ENCODE measurements at regions not wholly inside any gene's neighbourhood (a gene's known extent, or its start where the extent isn't known, plus 50 kb on each side); places are given as distances from the start of the nearest gene placed in this dataset.

- in situ Hi-C loops (cut with HindIII; ENCODE audit: low pct_unique_long_range_greater_than_20kb, low sequenced_read_pairs), result no loop called here
- DNase-seq (ENCODE audit: low read depth, low spot score) (no peak), ATAC-seq (no peak)
- TF ChIP-seq POLR2AphosphoS5 (IDR thresholded peaks at IDR 0.05; ENCODE audit: low read depth, low read length) (no peak), SIN3A (IDR thresholded peaks at IDR 0.05; ENCODE audit: borderline replicate concordance, insufficient read depth, low read depth, low read length) (no peak), TCF7L2 (IDR thresholded peaks at IDR 0.05; ENCODE audit: low read depth, low read length) (no peak), CTCF (IDR thresholded peaks at IDR 0.05) (no peak), REST (IDR thresholded peaks at IDR 0.05; ENCODE audit: insufficient read depth in 1 of 2, low read depth in 2 of 2, low read length in 1 of 2) (no peak)
- Histone ChIP-seq H3K36me3 (ENCODE audit: control insufficient read depth, insufficient read depth, low read length) (no peaks in the 10 kb centered on the region), H3K4me1 (ENCODE audit: control insufficient read depth, insufficient read depth, low read length) (no peaks in the 10 kb centered on the region), H3K4me3 (ENCODE audit: low read depth in 2 of 2, low read length in 2 of 2) (no peak overlapping the region), H3K9me3 (ENCODE audit: control insufficient read depth, insufficient read depth, low read depth, low read length) (no peaks in the 10 kb centered on the region), H3K27ac (ENCODE audit: low read length) (no peak overlapping the region), H3K27me3 (ENCODE audit: control insufficient read depth, insufficient read depth, low read length) (no peaks in the 10 kb centered on the region)
- no TSS peak for BruUV-seq (replicated peaks)
- ChIA-PET CTCF (no interaction called here), POLR2A (no interaction called here)
- intact Hi-C loops (cut with micrococcal nuclease; ENCODE audit: unreplicated experiment), result no loop called here
Measured at GRCh38 chr2:151048331-151049054, 213.2 kb downstream of the RBM43 start.

GRCh38 chr2:151043484-151043883 lies 218.2 kb downstream of the RBM43 start:
- no peaks in the 10 kb centered on the region for H3K36me3 ChIP-seq (ENCODE audit: control insufficient read depth, insufficient read depth, low read length)
- in situ Hi-C loops (cut with HindIII; ENCODE audit: low pct_unique_long_range_greater_than_20kb, low sequenced_read_pairs), result no loop called here
- no peaks in the 10 kb centered on the region for H3K9me3 ChIP-seq (ENCODE audit: control insufficient read depth, insufficient read depth, low read depth, low read length)
- ChIA-PET POLR2A (no interaction called here), CTCF (no interaction called here)
- no peaks in the 10 kb centered on the region for H3K27me3 ChIP-seq (ENCODE audit: control insufficient read depth, insufficient read depth, low read length)
- no peak overlapping the region for H3K27ac ChIP-seq (ENCODE audit: low read length)
- no peak overlapping the region for H3K4me3 ChIP-seq (ENCODE audit: low read depth in 2 of 2, low read length in 2 of 2)
- DNase-seq (ENCODE audit: low read depth, low spot score), result no peak
- intact Hi-C loops (cut with micrococcal nuclease; ENCODE audit: unreplicated experiment), result no loop called here
- BruUV-seq (replicated peaks), result no TSS peak
- H3K4me1 ChIP-seq (ENCODE audit: control insufficient read depth, insufficient read depth, low read length), result no peaks in the 10 kb centered on the region
- ATAC-seq, result no peak
- TF ChIP-seq CTCF (IDR thresholded peaks at IDR 0.05) (no peak), POLR2AphosphoS5 (IDR thresholded peaks at IDR 0.05; ENCODE audit: low read depth, low read length) (no peak), TCF7L2 (IDR thresholded peaks at IDR 0.05; ENCODE audit: low read depth, low read length) (no peak), REST (IDR thresholded peaks at IDR 0.05; ENCODE audit: insufficient read depth in 1 of 2, low read depth in 2 of 2, low read length in 1 of 2) (no peak), SIN3A (IDR thresholded peaks at IDR 0.05; ENCODE audit: borderline replicate concordance, insufficient read depth, low read depth, low read length) (no peak)
